HepG2 (cell line): ENCODE measurements at regions not wholly inside any gene's neighbourhood (a gene's known extent, or its start where the extent isn't known, plus 50 kb on each side); places are given as distances from the start of the nearest gene placed in this dataset.

Source experiments
- ATAC-seq: fragments of 200-7000 bp; cut with Tn5 transposase; 3 replicates; pipeline ENCODE4 v1.9.1; 2020; ENCODE audit warnings: mild to moderate bottlenecking, moderate library complexity
- BruUV-seq: library from RNA; stranded (reverse); fragments of 400-500 nt; replicated peaks from 2 replicates; lab custom pipeline; 2021; lab: Mats Ljungman, UMichigan
- CTCF ChIA-PET: fragments of 300-600 bp; formaldehyde crosslinking; extraction: SDS; loops from one replicate; lab custom pipeline; 2021; ENCODE audit warnings: low total read pairs, inconsistent platforms, low intra/inter-chr PET ratio; lab: Yijun Ruan, JAX
- POLR2A ChIA-PET: fragments of 350-600 bp; sonication (Branson Sonifier 250); formaldehyde crosslinking; loops from one replicate; lab custom pipeline; 2020; ENCODE audit warnings: antibody characterized with exemption, inconsistent platforms; lab: Yijun Ruan, JAX
- DNase-seq: peaks from one replicate; pipeline ENCODE4 v3.0.0-alpha.2; 2015; ENCODE audit warnings: low spot score
- FAIRE-seq: peaks from 3 replicates; lab custom pipeline; 2011; peaks lifted over from hg19 to GRCh38; lab: Jason Lieb, UNC
- H2AFZ ChIP-seq: one replicate; pipeline ENCODE4 v1.6.1; 2011; ENCODE audit warnings: low read length, inconsistent platforms
- H3K27ac ChIP-seq: fragments of 300-600 bp; 3 replicates; pipeline ENCODE4 v1.8.0; 2011; ENCODE audit warnings: mixed run types, mild to moderate bottlenecking, mixed read lengths, low read length, inconsistent platforms; ENCODE audit not compliant: insufficient read depth; ENCODE audit errors: extremely low read length
- H3K27me3 ChIP-seq, 2 experiments: fragments of 200-600 bp in 1 of 2; 2 replicates in 1 of 2; 3 replicates in 1 of 2; pipeline versions ENCODE4 v1.6.0 to v1.8.0; 2011; ENCODE audit warnings: low read length in 2 of 2, mild to moderate bottlenecking in 2 of 2, moderate library complexity in 2 of 2, inconsistent platforms in 1 of 2; ENCODE audit not compliant: insufficient read depth in 2 of 2, control insufficient read depth in 1 of 2
- H3K36me3 ChIP-seq, 2 experiments: fragments of 200-600 bp in 1 of 2; replicated peaks in 1 of 2; 2 replicates in 1 of 2; 3 replicates in 1 of 2; pipeline versions ENCODE4 v1.5.1 to v1.8.0; 2011; ENCODE audit warnings: low read length in 2 of 2, inconsistent platforms in 1 of 2; ENCODE audit not compliant: insufficient read depth in 2 of 2, control insufficient read depth in 1 of 2
- H3K4me1 ChIP-seq: 2 replicates; pipeline ENCODE4 v1.5.1; 2012; ENCODE audit warnings: low read length, inconsistent platforms; ENCODE audit not compliant: insufficient read depth
- H3K4me2 ChIP-seq: 2 replicates; pipeline ENCODE4 v1.6.0; 2011; ENCODE audit warnings: low read depth, low read length, inconsistent platforms
- H3K4me3 ChIP-seq, 3 experiments: fragments of 200-600 bp in 1 of 3; sonication (generic), shearing (Covaris generic) in 1 of 3; replicated peaks in 1 of 3; 2 replicates each; pipeline ENCODE4 v1.5.1; 2011 to 2016; ENCODE audit warnings: low read length in 3 of 3, inconsistent platforms in 2 of 3, low read depth in 2 of 3, mild to moderate bottlenecking in 2 of 3, control low read depth in 1 of 3, mixed read lengths in 1 of 3; ENCODE audit not compliant: insufficient read depth in 1 of 3
- H3K79me2 ChIP-seq: one replicate; pipeline ENCODE4 v1.6.1; 2011; ENCODE audit warnings: low read length, inconsistent platforms; ENCODE audit not compliant: insufficient read depth
- H3K9ac ChIP-seq: 2 replicates; pipeline ENCODE4 v1.6.0; 2011; ENCODE audit warnings: mild to moderate bottlenecking, low read depth, low read length, inconsistent platforms; ENCODE audit not compliant: insufficient read depth
- H3K9me3 ChIP-seq: 2 replicates; pipeline ENCODE4 v1.5.1; 2012; ENCODE audit warnings: mild to moderate bottlenecking, low read length
- H4K20me1 ChIP-seq: 2 replicates; pipeline ENCODE4 v1.6.0; 2011; ENCODE audit warnings: inconsistent platforms, mild to moderate bottlenecking, low read length, moderate library complexity; ENCODE audit not compliant: insufficient read depth
- CSRNP2 ChIP-seq: sonication (generic); formaldehyde crosslinking; conservative IDR thresholded peaks from 2 replicates; pipeline ENCODE4 v1.8.0; 2022; ENCODE audit warnings: low read depth, missing genetic modification reagents
- DZIP1 ChIP-seq: sonication (generic); formaldehyde crosslinking; IDR thresholded peaks from 2 replicates; pipeline ENCODE4 v1.5.0; 2020; ENCODE audit warnings: mild to moderate bottlenecking, missing genetic modification reagents
- REPIN1 ChIP-seq: sonication (generic); formaldehyde crosslinking; IDR thresholded peaks from 2 replicates; pipeline ENCODE4 v1.8.0; 2022; ENCODE audit warnings: missing genetic modification reagents, low read depth, mild to moderate bottlenecking, borderline replicate concordance
- RERE ChIP-seq: IDR thresholded peaks from 2 replicates; pipeline ENCODE4 v1.6.1; 2016; ENCODE audit warnings: low read depth, missing genetic modification reagents, missing compliant biosample characterization
- ZBTB34 ChIP-seq: sonication (generic); formaldehyde crosslinking; IDR thresholded peaks from 2 replicates; pipeline ENCODE4 v1.8.0; 2022; ENCODE audit warnings: mild to moderate bottlenecking, missing genetic modification reagents
- WGBS: methylation state at CpG from one replicate; pipeline ENCODE4 v1.1.6; 2017; ENCODE audit warnings: low lambda C conversion rate; 5-methylcytosine and 5-hydroxymethylcytosine counted together
- in situ Hi-C: cut with HindIII; loops from 2 replicates; pipeline ENCODE4 v1.10.0; 2017; ENCODE audit warnings: low pct_unique_long_range_greater_than_20kb; ENCODE audit not compliant: extremely low pct_ligation_motif_present
- intact Hi-C: fragments of 100-400 bp; cut with micrococcal nuclease; formaldehyde crosslinking; loops from one replicate; pipeline ENCODE4 v1.10.0; 2022; ENCODE audit not compliant: unreplicated experiment

GRCh38 chr1:58893257-58893869 lies 109.5 kb upstream of the JUN start (continued):
- TF ChIP-seq CSRNP2 (CRISPR knock-in tag), result no peak

- Histone ChIP-seq H3K9ac (no peak overlapping the region), H3K4me1 (peaks cover 65% of the 10 kb centered on the region), H3K9me3 (no peaks in the 10 kb centered on the region), H3K79me2 (no peaks in the 10 kb centered on the region), H3K36me3 (no peaks in the 10 kb centered on the region), H3K4me3 (no peak overlapping the region), H3K27ac (no peak overlapping the region), H3K4me2 (no peak overlapping the region), H2AFZ (no peak overlapping the region), H3K27me3 (no peaks in the 10 kb centered on the region), H4K20me1 (no peaks in the 10 kb centered on the region)
- intact Hi-C loops (no loop called here), in situ Hi-C loops (no loop called here)
- FAIRE-seq (no peak), DNase-seq (no peak), ATAC-seq (no peak)
- CTCF ChIA-PET, result no interaction called here
- no TSS peak for BruUV-seq
- WGBS, result 88% methylated on average over 2 of the region's 2 CpGs
- POLR2A ChIA-PET, result interaction anchor here (1.1 to 2.0 kb wide), 3 partner anchors 8 to 12 kb away, joined by 3 to 5 read pairs (median 3); no protein-coding TSS in a partner anchor
- TF ChIP-seq ZBTB34 (no peak), REPIN1 (CRISPR knock-in tag) (no peak), RERE (CRISPR knock-in tag) (no peak), DZIP1 (no peak)
These were observed 111.2 kb upstream of the JUN start for GRCh38 chr1:58895082-58895481.
